ENCODE measurements at regions not wholly inside any gene's neighbourhood (a gene's known extent, or its start where the extent isn't known, plus 50 kb on each side); places are given as distances from the start of the nearest gene placed in this dataset.

DNA sequence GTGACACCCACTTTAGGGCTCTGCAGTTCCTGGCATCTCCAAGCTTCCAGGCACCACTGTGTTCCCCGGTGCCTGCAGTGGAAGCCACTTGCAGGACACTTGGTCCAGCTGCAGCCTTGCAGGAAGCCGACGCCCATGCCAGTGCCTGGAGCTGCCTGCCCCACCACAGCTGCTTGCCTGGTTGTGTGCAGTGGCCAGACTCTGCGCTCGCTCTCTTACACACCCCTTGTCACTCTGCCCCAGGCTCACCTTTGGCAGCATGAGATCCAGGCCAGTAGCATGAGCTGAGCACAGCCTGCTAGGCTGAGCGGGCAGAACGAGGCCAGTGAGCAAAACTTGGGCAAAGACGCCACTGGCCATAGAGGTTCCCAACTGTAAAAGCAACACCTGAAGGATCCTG, 57.7 kb downstream of the SLITRK1 start:
- Histone ChIP-seq H3K79me2 (replicated peaks; ENCODE audit: insufficient read depth) (no peaks in the 10 kb centered on the region), H3K4me3 (no peak overlapping the region), H3K9me2 (ENCODE audit: insufficient read depth) (0 out of 2 replicates have a peak, but pooled peaks cover 4% of the 10 kb centered on the region), H4K20me1 (replicated peaks; ENCODE audit: insufficient read depth) (no peaks in the 10 kb centered on the region), H3K4me2 (no peak overlapping the region), H2AFZ (no peak overlapping the region), H3K36me3 (ENCODE audit: insufficient read depth) (no peaks in the 10 kb centered on the region), H3K27me3 (ENCODE audit: insufficient read depth) (no peaks in the 10 kb centered on the region), H3K27ac (ENCODE audit: low read depth) (no peak overlapping the region), H3K4me1 (ENCODE audit: insufficient read depth) (0 out of 2 replicates have a peak, but pooled peaks cover 9% of the 10 kb centered on the region), H3F3A (replicated peaks; ENCODE audit: low read depth) (no peaks in the 10 kb centered on the region)
- no peak for TF ChIP-seq ZNF331 (CRISPR knock-in tag; IDR thresholded peaks at IDR 0.05; ENCODE audit: low read depth)
- TF ChIP-seq NANOG (IDR thresholded peaks at IDR 0.05; ENCODE audit: borderline replicate concordance) = no peak
- TF ChIP-seq ZNF114 (CRISPR knock-in tag; IDR thresholded peaks at IDR 0.05) = no peak
- no peak for TF ChIP-seq STAT1 (IDR thresholded peaks at IDR 0.05; ENCODE audit: unreplicated experiment)
- TF ChIP-seq, protein P1, sequence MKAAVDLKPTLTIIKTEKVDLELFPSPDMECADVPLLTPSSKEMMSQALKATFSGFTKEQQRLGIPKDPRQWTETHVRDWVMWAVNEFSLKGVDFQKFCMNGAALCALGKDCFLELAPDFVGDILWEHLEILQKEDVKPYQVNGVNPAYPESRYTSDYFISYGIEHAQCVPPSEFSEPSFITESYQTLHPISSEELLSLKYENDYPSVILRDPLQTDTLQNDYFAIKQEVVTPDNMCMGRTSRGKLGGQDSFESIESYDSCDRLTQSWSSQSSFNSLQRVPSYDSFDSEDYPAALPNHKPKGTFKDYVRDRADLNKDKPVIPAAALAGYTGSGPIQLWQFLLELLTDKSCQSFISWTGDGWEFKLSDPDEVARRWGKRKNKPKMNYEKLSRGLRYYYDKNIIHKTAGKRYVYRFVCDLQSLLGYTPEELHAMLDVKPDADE (IDR thresholded peaks at IDR 0.05) = no peak
- no peak for TF ChIP-seq POLR2AphosphoS5 (IDR thresholded peaks at IDR 0.05; ENCODE audit: low read depth)
- TF ChIP-seq, protein P2, sequence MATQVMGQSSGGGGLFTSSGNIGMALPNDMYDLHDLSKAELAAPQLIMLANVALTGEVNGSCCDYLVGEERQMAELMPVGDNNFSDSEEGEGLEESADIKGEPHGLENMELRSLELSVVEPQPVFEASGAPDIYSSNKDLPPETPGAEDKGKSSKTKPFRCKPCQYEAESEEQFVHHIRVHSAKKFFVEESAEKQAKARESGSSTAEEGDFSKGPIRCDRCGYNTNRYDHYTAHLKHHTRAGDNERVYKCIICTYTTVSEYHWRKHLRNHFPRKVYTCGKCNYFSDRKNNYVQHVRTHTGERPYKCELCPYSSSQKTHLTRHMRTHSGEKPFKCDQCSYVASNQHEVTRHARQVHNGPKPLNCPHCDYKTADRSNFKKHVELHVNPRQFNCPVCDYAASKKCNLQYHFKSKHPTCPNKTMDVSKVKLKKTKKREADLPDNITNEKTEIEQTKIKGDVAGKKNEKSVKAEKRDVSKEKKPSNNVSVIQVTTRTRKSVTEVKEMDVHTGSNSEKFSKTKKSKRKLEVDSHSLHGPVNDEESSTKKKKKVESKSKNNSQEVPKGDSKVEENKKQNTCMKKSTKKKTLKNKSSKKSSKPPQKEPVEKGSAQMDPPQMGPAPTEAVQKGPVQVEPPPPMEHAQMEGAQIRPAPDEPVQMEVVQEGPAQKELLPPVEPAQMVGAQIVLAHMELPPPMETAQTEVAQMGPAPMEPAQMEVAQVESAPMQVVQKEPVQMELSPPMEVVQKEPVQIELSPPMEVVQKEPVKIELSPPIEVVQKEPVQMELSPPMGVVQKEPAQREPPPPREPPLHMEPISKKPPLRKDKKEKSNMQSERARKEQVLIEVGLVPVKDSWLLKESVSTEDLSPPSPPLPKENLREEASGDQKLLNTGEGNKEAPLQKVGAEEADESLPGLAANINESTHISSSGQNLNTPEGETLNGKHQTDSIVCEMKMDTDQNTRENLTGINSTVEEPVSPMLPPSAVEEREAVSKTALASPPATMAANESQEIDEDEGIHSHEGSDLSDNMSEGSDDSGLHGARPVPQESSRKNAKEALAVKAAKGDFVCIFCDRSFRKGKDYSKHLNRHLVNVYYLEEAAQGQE (IDR thresholded peaks at IDR 0.05; ENCODE audit: unreplicated experiment) = no peak
- no peak for TF ChIP-seq EZH2phosphoT487 (IDR thresholded peaks at IDR 0.05; ENCODE audit: unreplicated experiment)
- no peak for TF ChIP-seq EZH2 (IDR thresholded peaks at IDR 0.05; ENCODE audit: low read depth, unreplicated experiment)
- TF ChIP-seq, protein P3, sequence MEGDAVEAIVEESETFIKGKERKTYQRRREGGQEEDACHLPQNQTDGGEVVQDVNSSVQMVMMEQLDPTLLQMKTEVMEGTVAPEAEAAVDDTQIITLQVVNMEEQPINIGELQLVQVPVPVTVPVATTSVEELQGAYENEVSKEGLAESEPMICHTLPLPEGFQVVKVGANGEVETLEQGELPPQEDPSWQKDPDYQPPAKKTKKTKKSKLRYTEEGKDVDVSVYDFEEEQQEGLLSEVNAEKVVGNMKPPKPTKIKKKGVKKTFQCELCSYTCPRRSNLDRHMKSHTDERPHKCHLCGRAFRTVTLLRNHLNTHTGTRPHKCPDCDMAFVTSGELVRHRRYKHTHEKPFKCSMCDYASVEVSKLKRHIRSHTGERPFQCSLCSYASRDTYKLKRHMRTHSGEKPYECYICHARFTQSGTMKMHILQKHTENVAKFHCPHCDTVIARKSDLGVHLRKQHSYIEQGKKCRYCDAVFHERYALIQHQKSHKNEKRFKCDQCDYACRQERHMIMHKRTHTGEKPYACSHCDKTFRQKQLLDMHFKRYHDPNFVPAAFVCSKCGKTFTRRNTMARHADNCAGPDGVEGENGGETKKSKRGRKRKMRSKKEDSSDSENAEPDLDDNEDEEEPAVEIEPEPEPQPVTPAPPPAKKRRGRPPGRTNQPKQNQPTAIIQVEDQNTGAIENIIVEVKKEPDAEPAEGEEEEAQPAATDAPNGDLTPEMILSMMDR (conservative IDR thresholded peaks at IDR 0.05; ENCODE audit: low read depth in 2 of 2) = no peak
- TF ChIP-seq, protein P4, sequence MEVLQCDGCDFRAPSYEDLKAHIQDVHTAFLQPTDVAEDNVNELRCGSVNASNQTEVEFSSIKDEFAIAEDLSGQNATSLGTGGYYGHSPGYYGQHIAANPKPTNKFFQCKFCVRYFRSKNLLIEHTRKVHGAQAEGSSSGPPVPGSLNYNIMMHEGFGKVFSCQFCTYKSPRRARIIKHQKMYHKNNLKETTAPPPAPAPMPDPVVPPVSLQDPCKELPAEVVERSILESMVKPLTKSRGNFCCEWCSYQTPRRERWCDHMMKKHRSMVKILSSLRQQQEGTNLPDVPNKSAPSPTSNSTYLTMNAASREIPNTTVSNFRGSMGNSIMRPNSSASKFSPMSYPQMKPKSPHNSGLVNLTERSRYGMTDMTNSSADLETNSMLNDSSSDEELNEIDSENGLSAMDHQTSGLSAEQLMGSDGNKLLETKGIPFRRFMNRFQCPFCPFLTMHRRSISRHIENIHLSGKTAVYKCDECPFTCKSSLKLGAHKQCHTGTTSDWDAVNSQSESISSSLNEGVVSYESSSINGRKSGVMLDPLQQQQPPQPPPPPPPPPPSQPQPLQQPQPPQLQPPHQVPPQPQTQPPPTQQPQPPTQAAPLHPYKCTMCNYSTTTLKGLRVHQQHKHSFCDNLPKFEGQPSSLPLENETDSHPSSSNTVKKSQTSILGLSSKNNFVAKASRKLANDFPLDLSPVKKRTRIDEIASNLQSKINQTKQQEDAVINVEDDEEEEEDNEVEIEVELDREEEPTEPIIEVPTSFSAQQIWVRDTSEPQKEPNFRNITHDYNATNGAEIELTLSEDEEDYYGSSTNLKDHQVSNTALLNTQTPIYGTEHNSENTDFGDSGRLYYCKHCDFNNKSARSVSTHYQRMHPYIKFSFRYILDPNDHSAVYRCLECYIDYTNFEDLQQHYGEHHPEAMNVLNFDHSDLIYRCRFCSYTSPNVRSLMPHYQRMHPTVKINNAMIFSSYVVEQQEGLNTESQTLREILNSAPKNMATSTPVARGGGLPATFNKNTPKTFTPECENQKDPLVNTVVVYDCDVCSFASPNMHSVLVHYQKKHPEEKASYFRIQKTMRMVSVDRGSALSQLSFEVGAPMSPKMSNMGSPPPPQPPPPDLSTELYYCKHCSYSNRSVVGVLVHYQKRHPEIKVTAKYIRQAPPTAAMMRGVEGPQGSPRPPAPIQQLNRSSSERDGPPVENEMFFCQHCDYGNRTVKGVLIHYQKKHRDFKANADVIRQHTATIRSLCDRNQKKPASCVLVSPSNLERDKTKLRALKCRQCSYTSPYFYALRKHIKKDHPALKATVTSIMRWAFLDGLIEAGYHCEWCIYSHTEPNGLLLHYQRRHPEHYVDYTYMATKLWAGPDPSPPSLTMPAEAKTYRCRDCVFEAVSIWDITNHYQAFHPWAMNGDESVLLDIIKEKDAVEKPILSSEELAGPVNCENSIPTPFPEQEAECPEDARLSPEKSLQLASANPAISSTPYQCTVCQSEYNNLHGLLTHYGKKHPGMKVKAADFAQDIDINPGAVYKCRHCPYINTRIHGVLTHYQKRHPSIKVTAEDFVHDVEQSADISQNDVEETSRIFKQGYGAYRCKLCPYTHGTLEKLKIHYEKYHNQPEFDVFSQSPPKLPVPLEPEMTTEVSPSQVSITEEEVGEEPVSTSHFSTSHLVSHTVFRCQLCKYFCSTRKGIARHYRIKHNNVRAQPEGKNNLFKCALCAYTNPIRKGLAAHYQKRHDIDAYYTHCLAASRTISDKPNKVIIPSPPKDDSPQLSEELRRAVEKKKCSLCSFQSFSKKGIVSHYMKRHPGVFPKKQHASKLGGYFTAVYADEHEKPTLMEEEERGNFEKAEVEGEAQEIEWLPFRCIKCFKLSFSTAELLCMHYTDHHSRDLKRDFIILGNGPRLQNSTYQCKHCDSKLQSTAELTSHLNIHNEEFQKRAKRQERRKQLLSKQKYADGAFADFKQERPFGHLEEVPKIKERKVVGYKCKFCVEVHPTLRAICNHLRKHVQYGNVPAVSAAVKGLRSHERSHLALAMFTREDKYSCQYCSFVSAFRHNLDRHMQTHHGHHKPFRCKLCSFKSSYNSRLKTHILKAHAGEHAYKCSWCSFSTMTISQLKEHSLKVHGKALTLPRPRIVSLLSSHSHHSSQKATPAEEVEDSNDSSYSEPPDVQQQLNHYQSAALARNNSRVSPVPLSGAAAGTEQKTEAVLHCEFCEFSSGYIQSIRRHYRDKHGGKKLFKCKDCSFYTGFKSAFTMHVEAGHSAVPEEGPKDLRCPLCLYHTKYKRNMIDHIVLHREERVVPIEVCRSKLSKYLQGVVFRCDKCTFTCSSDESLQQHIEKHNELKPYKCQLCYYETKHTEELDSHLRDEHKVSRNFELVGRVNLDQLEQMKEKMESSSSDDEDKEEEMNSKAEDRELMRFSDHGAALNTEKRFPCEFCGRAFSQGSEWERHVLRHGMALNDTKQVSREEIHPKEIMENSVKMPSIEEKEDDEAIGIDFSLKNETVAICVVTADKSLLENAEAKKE (CRISPR knock-in tag; IDR thresholded peaks at IDR 0.05) = no peak
- no peak for TF ChIP-seq JUNB (IDR thresholded peaks at IDR 0.05; ENCODE audit: unreplicated experiment)
- no peak for TF ChIP-seq CREB1 (CRISPR knock-in tag; IDR thresholded peaks at IDR 0.05; ENCODE audit: low read depth)
- DNase-seq (ENCODE audit: low spot score) (no peak), ATAC-seq (no peak)
- Mint-ChIP-seq H3K27ac (no peak overlapping the region), H3K27me3 (ENCODE audit: insufficient read depth, low read depth, poor library complexity) (no peaks in the 10 kb centered on the region), H3K4me1 (peaks cover 9% of the 10 kb centered on the region; the same call in 2 of the 3 replicates), H3K9me3 (peaks cover 26% of the 10 kb centered on the region), H3K36me3 (ENCODE audit: low read depth) (peaks cover 24% of the 10 kb centered on the region), H3K4me3 (no peak overlapping the region)
